GM12878 (cell line): ENCODE measurements at regions not wholly inside any gene's neighbourhood (a gene's known extent, or its start where the extent isn't known, plus 50 kb on each side); places are given as distances from the start of the nearest gene placed in this dataset.

Experiments
- CBX5 ChIP-seq: sonication (generic); IDR thresholded peaks from 2 replicates; pipeline ENCODE4 v1.6.1; 2016; ENCODE audit warnings: low read depth, moderate library complexity, mild to moderate bottlenecking, inconsistent platforms
- EP300 ChIP-seq, 2 experiments: fragments of 150-350 bp in 1 of 2; IDR thresholded peaks; 2 replicates each; pipeline ENCODE4 v1.6.1; 2011 to 2012; ENCODE audit warnings: low read depth in 2 of 2, low read length in 2 of 2, borderline replicate concordance in 1 of 2, improper control_type of control experiment in 1 of 2, inconsistent platforms in 1 of 2; ENCODE audit not compliant: control insufficient read depth in 1 of 2
- FOXM1 ChIP-seq: IDR thresholded peaks from 2 replicates; pipeline ENCODE4 v1.6.1; 2012; ENCODE audit warnings: low read depth, mild to moderate bottlenecking, inconsistent platforms, low read length, moderate library complexity
- HCFC1 ChIP-seq: fragments of 150-350 bp; IDR thresholded peaks from 2 replicates; pipeline ENCODE4 v1.6.1; 2014; ENCODE audit warnings: low read length
- IKZF1 ChIP-seq: fragments of 450-650 bp; conservative IDR thresholded peaks from 2 replicates; pipeline ENCODE4 v1.6.1; 2017; ENCODE audit warnings: antibody characterized with exemption, mild to moderate bottlenecking
- JUNB ChIP-seq: IDR thresholded peaks from 2 replicates; pipeline ENCODE4 v1.6.1; 2016; ENCODE audit warnings: antibody characterized with exemption, mild to moderate bottlenecking
- KLF5 ChIP-seq: fragments of 450-650 bp; IDR thresholded peaks from 2 replicates; pipeline ENCODE4 v1.6.1; 2014; ENCODE audit warnings: mild to moderate bottlenecking; ENCODE audit not compliant: partially characterized antibody
- LARP7 ChIP-seq: fragments of 450-650 bp; IDR thresholded peaks from 2 replicates; pipeline ENCODE4 v1.6.1; 2017; ENCODE audit warnings: mild to moderate bottlenecking
- MLLT1 ChIP-seq: fragments of 450-650 bp; IDR thresholded peaks from 2 replicates; pipeline ENCODE4 v1.6.1; 2016; ENCODE audit warnings: mild to moderate bottlenecking
- MTA2 ChIP-seq: fragments of 450-650 bp; IDR thresholded peaks from 2 replicates; pipeline ENCODE4 v1.6.1; 2016; ENCODE audit warnings: low read depth, mild to moderate bottlenecking, moderate library complexity
- NFIC ChIP-seq: IDR thresholded peaks from 2 replicates; pipeline ENCODE4 v1.6.1; 2012; ENCODE audit warnings: low read depth, mild to moderate bottlenecking, inconsistent platforms, low read length, moderate library complexity
- RAD21 ChIP-seq: IDR thresholded peaks from 2 replicates; pipeline ENCODE4 v1.6.1; 2011; ENCODE audit warnings: mild to moderate bottlenecking, low read depth, low read length, moderate library complexity; ENCODE audit not compliant: insufficient read depth
- REST ChIP-seq: IDR thresholded peaks from 2 replicates; pipeline ENCODE4 v1.6.1; 2012; ENCODE audit warnings: mild to moderate bottlenecking, low read depth, low read length
- SMARCA5 ChIP-seq: fragments of 450-650 bp; IDR thresholded peaks from 2 replicates; pipeline ENCODE4 v1.6.1; 2017; ENCODE audit warnings: mild to moderate bottlenecking
- TAF1 ChIP-seq: IDR thresholded peaks from 2 replicates; pipeline ENCODE4 v1.6.1; 2011; ENCODE audit warnings: mild to moderate bottlenecking, low read depth, low read length, borderline replicate concordance
- TCF12 ChIP-seq: IDR thresholded peaks from 2 replicates; pipeline ENCODE4 v1.6.1; 2011; ENCODE audit warnings: low read depth, mild to moderate bottlenecking, low read length
- TCF7 ChIP-seq: IDR thresholded peaks from 2 replicates; pipeline ENCODE4 v1.6.1; 2014; ENCODE audit warnings: antibody characterized with exemption, borderline replicate concordance
- ZNF217 ChIP-seq: fragments of 450-650 bp; IDR thresholded peaks from 2 replicates; pipeline ENCODE4 v1.6.1; 2017; ENCODE audit warnings: antibody characterized with exemption, mild to moderate bottlenecking
- ZSCAN29 ChIP-seq: fragments of 450-650 bp; IDR thresholded peaks from 2 replicates; pipeline ENCODE4 v1.6.1; 2017; ENCODE audit warnings: mild to moderate bottlenecking, moderate library complexity
- TF ChIP-seq, protein P1 (sequence below): fragments of 450-650 bp; IDR thresholded peaks from 2 replicates; pipeline ENCODE4 v1.6.1; 2017; ENCODE audit warnings: low read depth, mild to moderate bottlenecking, moderate library complexity

- peak; percentile 56 for TF ChIP-seq FOXM1
- peak in 1 of 2 experiments; percentile 17; a peak in 1 of 4 replicates for TF ChIP-seq EP300 (IDR thresholded peaks at IDR 0.05; ENCODE audit: borderline replicate concordance in 1 of 2, control insufficient read depth in 1 of 2, low read depth in 2 of 2, low read length in 2 of 2)
- TF ChIP-seq CBX5: no peak
- peak; percentile 33; the same call in 1 of the 2 replicates for TF ChIP-seq TCF12
- no peak for TF ChIP-seq TAF1
- 0 out of 2 replicates have a peak, but pooled peaks have one; percentile 70 for TF ChIP-seq ZSCAN29
- TF ChIP-seq, protein P1, sequence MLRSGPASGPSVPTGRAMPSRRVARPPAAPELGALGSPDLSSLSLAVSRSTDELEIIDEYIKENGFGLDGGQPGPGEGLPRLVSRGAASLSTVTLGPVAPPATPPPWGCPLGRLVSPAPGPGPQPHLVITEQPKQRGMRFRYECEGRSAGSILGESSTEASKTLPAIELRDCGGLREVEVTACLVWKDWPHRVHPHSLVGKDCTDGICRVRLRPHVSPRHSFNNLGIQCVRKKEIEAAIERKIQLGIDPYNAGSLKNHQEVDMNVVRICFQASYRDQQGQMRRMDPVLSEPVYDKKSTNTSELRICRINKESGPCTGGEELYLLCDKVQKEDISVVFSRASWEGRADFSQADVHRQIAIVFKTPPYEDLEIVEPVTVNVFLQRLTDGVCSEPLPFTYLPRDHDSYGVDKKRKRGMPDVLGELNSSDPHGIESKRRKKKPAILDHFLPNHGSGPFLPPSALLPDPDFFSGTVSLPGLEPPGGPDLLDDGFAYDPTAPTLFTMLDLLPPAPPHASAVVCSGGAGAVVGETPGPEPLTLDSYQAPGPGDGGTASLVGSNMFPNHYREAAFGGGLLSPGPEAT: peak; percentile 64
- no peak for TF ChIP-seq MLLT1
- TF ChIP-seq TCF7: peak; percentile 64; the same call in 1 of the 2 replicates
- TF ChIP-seq SMARCA5: no peak
- peak; percentile 52 for TF ChIP-seq JUNB
- TF ChIP-seq ZNF217: 0 out of 2 replicates have a peak, but pooled peaks have one; percentile 21
- peak; percentile 50; the same call in 1 of the 2 replicates for TF ChIP-seq MTA2
- no peak for TF ChIP-seq REST
- TF ChIP-seq LARP7: no peak
- TF ChIP-seq NFIC: peak; percentile 69; the same call in 1 of the 2 replicates
- TF ChIP-seq KLF5: no peak
- peak; percentile 86 for TF ChIP-seq IKZF1
- TF ChIP-seq HCFC1: no peak
- TF ChIP-seq RAD21: peak; percentile 28; the same call in 1 of the 2 replicates
Measured at GRCh38 chr2:57760381-57760801, 286.2 kb upstream of the VRK2 start (continued).
